ENCODE measurements at regions not wholly inside any gene's neighbourhood (a gene's known extent, or its start where the extent isn't known, plus 50 kb on each side); places are given as distances from the start of the nearest gene placed in this dataset.

DNA sequence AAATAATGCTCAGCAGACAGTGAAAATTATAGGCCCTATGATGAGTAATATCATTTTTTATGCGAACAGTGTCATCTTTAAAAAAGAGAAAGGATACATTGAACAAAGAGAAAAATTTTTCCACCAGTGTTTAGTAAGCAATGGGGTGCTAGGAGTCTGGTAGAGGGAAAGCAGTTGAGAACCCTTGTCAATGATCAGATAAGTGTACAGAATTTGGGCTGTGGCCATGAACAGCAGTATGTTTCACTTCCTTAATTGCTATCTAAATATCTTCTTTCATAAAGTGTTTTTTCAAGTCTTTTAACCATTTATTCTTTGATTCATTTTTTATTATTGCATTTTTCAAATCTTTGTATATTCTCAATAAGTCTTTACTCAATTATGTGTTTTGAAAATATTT is 750.7 kb upstream of the KCND2 start:
- TF ChIP-seq, protein P1, sequence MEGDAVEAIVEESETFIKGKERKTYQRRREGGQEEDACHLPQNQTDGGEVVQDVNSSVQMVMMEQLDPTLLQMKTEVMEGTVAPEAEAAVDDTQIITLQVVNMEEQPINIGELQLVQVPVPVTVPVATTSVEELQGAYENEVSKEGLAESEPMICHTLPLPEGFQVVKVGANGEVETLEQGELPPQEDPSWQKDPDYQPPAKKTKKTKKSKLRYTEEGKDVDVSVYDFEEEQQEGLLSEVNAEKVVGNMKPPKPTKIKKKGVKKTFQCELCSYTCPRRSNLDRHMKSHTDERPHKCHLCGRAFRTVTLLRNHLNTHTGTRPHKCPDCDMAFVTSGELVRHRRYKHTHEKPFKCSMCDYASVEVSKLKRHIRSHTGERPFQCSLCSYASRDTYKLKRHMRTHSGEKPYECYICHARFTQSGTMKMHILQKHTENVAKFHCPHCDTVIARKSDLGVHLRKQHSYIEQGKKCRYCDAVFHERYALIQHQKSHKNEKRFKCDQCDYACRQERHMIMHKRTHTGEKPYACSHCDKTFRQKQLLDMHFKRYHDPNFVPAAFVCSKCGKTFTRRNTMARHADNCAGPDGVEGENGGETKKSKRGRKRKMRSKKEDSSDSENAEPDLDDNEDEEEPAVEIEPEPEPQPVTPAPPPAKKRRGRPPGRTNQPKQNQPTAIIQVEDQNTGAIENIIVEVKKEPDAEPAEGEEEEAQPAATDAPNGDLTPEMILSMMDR (IDR thresholded peaks at IDR 0.05), result no peak
- TF ChIP-seq POLR2A (IDR thresholded peaks at IDR 0.05), result no peak

Measured in vagina (tissue), 2 donors.